Hematopoietic multipotent progenitor cell treated with erythropoietin and hydrocortisone succinate and interleukin-3 and kit ligand, for 15 days (in vitro differentiated cells): ENCODE measurements at regions not wholly inside any gene's neighbourhood (a gene's known extent, or its start where the extent isn't known, plus 50 kb on each side); places are given as distances from the start of the nearest gene placed in this dataset.

ENCODE experiments used
- DNase-seq: peaks from one replicate; pipeline ENCODE4 v3.0.0-alpha.2; 2015; ENCODE audit warnings: low spot score

DNA sequence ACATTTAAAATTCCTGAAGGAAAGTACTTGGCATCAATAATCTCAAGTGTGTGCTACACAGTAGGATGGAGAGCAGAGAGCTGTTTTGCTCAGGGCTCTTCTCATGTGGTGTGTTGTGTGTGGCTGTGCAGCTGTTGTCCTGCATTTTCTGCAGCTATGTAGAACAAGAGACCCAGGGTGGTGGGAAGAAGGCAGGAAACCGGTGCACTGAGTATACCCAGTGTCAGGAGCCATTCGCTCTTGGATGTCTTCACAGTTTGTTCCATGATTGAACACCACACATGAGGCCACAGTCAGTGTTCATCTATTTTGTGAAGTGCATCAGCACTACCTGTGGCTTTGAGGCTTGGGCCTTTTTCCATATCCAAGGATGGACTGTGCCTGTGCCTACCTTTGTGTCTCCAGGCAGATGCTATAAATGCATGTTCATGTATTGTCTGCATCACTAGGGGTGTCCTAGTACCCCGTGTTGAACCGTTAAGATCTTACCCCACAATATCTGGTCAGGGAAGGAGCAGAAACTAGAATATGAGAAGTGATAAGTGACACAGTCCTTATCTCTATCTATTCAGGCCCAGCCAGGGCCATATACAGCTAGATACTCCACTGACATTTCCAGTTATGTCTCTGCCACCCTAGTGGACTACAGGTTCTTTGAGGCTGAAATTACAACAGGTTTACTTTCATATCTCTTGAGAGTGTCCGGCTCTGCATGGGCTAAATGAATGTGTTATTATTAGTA is 194.3 kb downstream of the NR2F2 start:
- DNase-seq = no peak

- DNase-seq = no peak
Measured at GRCh38 chr15:96535148-96535547, 204.6 kb downstream of the NR2F2 start.

DNA sequence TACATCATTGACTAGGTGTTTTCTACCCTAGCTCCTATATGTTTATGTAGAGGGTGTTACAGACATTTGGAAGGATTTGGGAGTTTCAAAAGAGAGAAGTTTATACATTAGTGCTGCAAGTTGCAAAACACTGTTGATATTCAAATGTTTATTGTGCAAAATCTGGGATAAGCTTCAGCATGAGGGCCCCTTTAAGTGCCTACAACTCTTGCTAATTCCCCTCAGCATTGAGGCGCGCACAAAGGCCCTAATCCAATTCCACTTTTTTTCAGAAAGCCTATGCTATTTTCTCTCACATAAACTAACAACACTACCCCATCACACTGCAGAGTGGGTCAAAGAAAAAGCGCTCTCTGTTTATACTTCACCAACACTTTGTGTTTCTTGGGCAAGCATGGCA is 208.0 kb downstream of the NR2F2 start:
- no peak for DNase-seq

DNA sequence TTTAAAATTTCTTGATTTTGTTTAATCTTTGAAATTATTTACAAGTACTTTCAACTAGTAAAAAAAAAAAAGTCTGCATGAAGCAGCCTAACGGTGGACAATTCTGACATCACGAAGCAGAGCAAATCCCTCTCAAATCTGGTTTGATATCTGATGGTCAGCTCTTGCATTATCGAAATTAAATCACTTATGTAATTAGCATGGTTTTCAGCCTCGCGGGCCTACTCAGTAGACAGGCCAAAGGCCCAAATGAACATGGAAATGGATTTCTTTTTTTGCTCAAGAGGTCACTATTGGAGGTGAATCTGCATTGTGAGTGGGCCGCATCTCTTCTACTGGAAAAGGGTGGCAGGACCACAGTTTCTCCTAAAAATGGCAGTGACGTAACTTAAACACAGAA is 209.8 kb downstream of the NR2F2 start:
- DNase-seq = no peak

- no peak for DNase-seq
Measured at GRCh38 chr15:96542130-96542770, 211.8 kb downstream of the NR2F2 start.

DNA sequence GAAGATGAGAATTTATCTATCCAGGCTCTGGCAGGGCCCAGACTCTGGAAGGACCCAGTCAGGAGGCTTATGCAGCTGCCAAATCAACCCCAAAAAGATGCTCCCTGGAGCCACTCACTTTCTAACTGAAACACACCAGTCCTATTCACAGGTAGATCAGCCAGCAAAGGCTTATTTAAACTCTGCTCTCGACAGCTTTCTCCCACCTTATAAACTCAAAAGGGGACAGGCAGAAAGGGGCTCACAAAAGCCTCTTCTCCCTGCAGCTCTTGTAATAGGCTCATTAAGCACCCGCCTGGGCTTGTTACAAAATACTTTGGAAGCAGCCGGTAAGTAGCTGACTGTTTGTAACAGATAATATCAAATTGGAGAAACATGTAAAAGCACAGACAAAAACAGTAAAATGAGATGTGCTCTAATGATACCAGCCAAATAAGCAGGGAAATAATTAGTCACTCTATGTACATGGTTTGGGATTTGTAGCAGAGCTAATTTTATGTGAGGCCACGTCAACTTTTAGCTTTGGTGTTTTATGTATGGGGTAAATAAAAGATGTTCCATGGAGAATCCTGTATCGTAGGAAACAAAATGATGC is 213.8 kb downstream of the NR2F2 start:
- no peak for DNase-seq

DNA sequence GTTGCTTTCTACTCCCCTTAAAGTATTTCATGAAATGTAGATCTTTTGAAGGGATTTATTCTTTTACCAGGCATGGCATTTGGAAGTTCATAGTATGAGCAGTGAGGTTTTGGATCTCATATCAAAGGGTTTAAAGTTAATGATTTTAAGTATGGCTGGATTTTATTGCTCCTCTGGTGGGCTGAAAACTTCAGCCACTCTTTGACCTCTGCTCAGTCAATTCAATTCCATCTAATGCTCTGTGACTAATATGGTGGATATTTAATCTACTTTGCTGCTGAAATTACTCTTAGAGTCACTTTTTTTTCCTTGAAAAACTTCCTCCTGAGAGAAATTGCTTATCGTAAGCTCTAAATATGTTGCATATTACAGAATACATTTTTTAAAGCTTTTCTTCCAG is 218.6 kb downstream of the NR2F2 start:
- DNase-seq = no peak

GRCh38 chr15:96551196-96551595 is 220.7 kb downstream of the NR2F2 start:
- no peak for DNase-seq

DNA sequence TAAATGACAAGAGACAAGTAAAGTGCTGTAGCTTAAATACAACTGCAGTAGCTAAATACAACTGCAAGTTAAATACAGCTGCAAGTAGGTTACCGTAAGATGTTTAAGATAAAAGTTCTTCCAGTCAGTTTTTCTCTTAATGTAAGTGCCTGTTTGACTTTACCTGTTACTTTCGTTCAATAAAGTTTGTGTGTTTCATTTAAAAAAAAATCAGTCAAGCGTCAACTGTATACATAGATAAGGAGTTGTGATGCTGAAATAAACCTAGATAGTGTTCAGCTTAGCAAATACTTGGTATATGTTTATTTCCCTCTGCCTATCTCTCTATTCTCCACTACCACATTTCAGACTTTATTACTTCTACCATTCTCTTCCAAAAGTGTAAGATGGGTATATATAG is 221.2 kb downstream of the NR2F2 start:
- no peak for DNase-seq

DNA sequence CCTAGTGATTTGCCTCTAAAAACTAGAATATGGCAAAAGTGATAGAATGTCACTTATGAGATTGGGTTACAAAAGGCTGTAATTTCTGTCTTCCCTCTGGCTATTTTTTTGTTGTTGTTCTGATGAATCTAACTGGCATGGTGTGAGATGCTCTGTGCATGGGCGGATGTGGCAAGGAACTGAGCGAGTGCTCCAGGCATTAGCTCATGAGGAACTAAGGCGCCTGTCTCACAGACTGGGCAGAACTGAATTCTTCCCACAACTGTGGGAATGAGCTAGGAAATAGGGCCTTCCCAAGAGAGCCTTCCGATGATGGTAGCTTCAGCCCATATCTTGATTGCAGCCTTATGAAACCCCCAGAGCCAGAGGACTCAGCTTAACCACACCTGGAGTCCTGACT is 222.5 kb downstream of the NR2F2 start:
- DNase-seq = no peak

DNA sequence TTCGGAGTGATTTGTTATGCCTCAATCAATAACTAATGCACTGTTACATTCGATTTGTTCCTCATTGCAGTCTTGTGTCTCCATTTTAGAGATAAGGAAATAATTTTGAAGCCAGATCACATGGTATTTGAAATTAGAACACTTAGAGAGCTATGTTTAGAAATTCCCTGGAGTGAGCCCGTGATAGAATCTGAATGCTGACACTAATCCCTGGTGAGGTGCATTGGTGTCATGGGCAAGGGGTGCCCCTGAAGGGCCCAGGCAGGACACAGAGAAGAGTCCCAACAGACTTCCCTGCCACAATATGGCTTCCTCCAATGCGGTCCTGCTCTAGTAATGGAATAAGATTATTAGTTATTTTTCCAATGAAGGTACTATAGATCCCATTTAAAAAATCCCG is 223.0 kb downstream of the NR2F2 start:
- DNase-seq = no peak

GRCh38 chr15:96553931-96554330 is 223.4 kb downstream of the NR2F2 start:
- no peak for DNase-seq

DNA sequence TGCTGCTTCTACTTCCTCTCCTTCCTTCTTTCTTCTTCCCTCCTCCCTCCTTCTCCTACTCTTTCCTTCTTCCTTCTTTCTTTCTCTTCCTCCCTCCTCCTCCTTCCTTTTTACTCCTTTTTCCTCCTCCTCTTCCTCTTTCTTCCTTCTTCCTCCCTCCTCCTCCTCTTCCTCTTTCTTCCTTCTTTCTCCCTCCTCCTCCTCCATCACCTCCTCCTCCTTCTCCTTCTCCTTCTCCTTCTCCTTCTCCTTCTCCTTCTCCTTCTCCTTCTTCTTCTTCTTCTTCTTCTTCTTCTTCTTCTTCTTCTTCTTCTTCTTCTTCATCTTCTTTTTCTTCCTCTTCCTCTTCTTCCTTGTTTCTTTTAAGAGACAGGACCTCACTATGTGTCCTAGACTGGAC is 224.0 kb downstream of the NR2F2 start:
- DNase-seq = no peak

- DNase-seq = no peak
Measured at GRCh38 chr15:96559087-96559486, 228.6 kb downstream of the NR2F2 start.

- no peak for DNase-seq
Measured at GRCh38 chr15:96559631-96560030, 229.1 kb downstream of the NR2F2 start.

GRCh38 chr15:96560246-96560895 is 229.9 kb downstream of the NR2F2 start:
- DNase-seq = no peak

DNA sequence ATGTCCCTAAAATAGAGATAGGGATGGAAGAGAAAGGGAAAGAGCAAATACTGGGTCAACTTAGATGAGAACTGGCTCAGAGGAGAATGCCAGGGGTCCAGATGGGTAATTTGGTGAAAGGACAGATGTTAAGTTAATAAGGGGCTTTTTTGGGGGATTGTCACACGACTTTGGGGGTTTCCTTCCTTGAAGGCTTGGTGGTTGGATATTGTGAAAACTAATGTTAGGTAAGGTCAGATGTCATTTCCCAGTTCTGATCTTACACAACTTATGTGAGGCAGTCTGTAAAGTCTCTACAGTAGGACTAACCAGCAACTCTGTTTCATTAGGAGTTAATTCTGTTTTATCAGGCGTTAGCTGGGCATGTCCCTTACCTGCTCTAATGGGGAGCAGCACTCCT is 231.1 kb downstream of the NR2F2 start:
- no peak for DNase-seq

DNA sequence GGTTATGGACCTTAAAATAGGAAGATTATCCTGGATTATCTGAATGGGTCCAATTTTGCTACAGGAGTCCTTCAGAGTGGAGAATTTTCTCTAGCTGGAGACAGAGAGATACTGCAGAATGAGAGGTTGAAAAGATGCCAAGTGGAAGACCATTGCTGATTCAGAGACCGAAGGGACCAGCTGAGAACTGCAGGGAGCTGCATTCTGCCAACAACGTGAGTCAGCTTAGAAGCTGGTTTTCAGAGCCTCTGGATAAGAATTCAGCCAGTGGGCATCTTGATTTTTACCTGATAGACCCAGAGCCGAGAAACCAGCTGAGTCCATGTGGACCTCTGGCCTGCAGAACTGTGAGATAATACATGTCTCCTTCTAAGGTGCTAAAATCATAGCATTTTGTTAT is 234.0 kb downstream of the NR2F2 start:
- no peak for DNase-seq

DNA sequence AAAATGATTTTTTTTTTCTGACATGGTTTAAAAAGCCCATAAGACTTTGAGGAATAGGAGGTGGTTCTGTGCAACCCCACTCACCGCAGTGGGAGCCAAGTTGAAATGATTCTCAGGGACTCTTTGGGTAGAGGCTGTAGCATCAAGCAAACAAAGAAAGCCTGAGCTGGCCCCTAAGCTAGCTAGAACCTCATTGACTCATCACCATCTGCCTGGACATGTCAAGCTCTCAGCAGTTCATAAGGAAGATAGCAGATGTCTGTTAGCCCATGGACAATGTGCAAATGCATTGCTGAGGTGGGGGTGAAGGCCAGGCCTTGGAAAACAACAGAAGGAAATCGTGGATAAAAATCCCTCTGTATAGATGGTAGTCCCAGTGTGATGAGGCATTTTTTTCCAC is 234.8 kb downstream of the NR2F2 start:
- no peak for DNase-seq

DNA sequence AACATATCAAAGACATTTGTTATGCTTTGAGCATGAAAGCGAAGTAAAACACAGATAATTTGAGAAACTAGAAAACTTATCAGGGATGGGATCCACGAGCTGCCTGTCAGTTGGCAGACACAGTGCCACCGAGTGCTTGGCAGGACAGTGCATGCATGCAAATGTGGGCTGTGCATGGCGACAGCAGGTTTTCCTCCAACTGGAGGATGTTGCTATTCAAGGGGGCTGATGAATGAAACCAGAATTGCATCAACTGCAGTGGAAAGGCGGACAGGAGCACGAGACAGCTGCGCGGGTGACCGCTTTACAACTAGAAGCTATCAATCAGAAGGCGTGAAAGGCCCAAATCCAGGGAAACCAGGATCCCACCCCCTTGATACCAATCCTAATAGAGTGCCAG is 244.3 kb downstream of the NR2F2 start:
- DNase-seq = no peak

DNA sequence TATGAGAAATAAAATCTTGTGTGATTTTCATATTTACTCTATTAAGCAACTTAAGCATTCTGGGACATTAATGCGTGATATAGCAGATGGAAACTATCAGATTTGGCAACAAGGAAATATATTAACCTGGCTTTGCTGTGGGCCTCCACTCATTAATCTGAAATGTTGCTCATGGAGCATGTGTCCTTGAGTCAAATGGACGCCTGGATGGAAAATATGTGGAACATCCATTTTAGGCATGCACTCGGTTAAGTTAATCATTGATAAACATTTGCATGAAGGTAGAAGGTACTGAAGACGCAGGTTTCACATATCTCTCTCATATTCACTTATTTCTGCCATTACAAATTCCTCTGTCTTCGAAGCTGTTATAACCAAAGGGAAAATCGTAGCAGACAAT is 246.1 kb downstream of the NR2F2 start:
- DNase-seq = no peak

GRCh38 chr15:96578393-96578792 is 247.9 kb downstream of the NR2F2 start:
- no peak for DNase-seq

DNA sequence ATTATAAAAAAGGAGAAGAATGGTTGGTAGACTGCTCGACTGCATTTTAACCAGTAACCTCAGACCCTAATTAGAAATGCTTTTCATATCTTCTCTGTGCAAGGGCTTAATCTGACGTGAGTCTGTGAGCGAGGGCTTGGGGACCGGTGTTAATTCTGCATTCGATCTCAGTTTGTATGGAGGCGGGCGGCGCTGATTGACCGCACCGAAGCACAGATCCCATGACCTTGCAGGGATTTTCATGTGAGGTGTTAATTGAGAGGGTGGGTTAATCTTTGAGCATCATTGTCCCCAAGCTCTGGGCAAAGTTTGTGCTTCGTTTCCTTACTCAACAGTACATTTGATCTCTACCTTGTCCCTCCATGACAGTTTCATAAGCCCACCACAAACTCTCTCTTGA is 250.9 kb downstream of the NR2F2 start:
- no peak for DNase-seq
